Right lobe of liver (tissue), 4 donors: ENCODE measurements at regions not wholly inside any gene's neighbourhood (a gene's known extent, or its start where the extent isn't known, plus 50 kb on each side); places are given as distances from the start of the nearest gene placed in this dataset.

Experiments
- CTCF ChIP-seq, 4 donors: fragments of 200-600 bp in 3 of 4; fragments of 450-650 bp in 1 of 4; IDR thresholded peaks; one replicate each; pipeline versions ENCODE4 v1.5.1 to v1.8.0; 2016 to 2022; ENCODE audit warnings: antibody characterized with exemption in 4 of 4, mild to moderate bottlenecking in 2 of 4
- POLR2A ChIP-seq: fragments of 450-650 bp; IDR thresholded peaks from one replicate; pipeline ENCODE4 v1.6.1; 2017; ENCODE audit warnings: antibody characterized with exemption, mild to moderate bottlenecking
- donor health status: DM: no; HTN: no; CAD: no.
- donor health status: DM: no; HTN: no; CAD: no.
- donor health status: DM: no; HTN: yes; CAD: no.

- TF ChIP-seq POLR2A (no peak), CTCF (IDR thresholded peaks at IDR 0.05) (no peak)
Measured at GRCh38 chr2:78264130-78264529, 742.0 kb upstream of the LRRTM4 start.
